ENCODE measurements at regions not wholly inside any gene's neighbourhood (a gene's known extent, or its start where the extent isn't known, plus 50 kb on each side); places are given as distances from the start of the nearest gene placed in this dataset.

DNA sequence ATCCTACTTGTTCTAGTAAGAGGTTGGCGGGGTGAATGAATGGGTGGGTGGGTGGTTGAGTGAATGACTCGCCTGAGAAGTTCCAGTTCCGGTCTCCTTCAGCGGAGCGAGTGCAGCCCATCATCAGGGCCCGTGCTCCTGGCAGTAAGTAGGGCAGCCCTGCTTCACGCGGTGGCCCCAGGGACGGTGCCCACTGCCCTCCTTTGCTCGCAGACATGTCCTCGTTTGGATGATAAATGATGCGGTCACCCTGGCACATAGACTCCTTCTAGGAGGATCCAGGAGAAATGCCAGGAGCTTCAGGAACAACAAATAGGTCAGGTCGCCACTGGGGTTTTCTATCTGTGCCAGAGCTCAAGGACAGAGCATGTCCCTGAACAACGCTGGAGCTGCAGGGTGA lies 370.8 kb downstream of the CTTN start:
- Histone ChIP-seq H3F3A (replicated peaks; ENCODE audit: low read depth) (no peaks in the 10 kb centered on the region), H3K4me3 (no peak overlapping the region), H3K4me1 (ENCODE audit: insufficient read depth) (no peaks in the 10 kb centered on the region), H4K20me1 (replicated peaks; ENCODE audit: insufficient read depth) (no peaks in the 10 kb centered on the region; the same call in 1 of the 2 replicates), H3K36me3 (ENCODE audit: insufficient read depth) (no peaks in the 10 kb centered on the region), H2AFZ (no peak overlapping the region), H3K4me2 (no peak overlapping the region), H3K27ac (ENCODE audit: low read depth) (no peak overlapping the region), H3K27me3 (ENCODE audit: insufficient read depth) (no peaks in the 10 kb centered on the region), H3K9me2 (ENCODE audit: insufficient read depth) (no peaks in the 10 kb centered on the region), H3K79me2 (replicated peaks; ENCODE audit: insufficient read depth) (no peaks in the 10 kb centered on the region)
- peaks cover 9% of the 10 kb centered on the region; the same call in 2 of the 3 replicates for H3K9me3 Mint-ChIP-seq
- no peak overlapping the region for H3K4me3 Mint-ChIP-seq
- peaks cover 32% of the 10 kb centered on the region for H3K36me3 Mint-ChIP-seq (ENCODE audit: low read depth)
- H3K27ac Mint-ChIP-seq, result no peak overlapping the region
- TF ChIP-seq, protein P1, sequence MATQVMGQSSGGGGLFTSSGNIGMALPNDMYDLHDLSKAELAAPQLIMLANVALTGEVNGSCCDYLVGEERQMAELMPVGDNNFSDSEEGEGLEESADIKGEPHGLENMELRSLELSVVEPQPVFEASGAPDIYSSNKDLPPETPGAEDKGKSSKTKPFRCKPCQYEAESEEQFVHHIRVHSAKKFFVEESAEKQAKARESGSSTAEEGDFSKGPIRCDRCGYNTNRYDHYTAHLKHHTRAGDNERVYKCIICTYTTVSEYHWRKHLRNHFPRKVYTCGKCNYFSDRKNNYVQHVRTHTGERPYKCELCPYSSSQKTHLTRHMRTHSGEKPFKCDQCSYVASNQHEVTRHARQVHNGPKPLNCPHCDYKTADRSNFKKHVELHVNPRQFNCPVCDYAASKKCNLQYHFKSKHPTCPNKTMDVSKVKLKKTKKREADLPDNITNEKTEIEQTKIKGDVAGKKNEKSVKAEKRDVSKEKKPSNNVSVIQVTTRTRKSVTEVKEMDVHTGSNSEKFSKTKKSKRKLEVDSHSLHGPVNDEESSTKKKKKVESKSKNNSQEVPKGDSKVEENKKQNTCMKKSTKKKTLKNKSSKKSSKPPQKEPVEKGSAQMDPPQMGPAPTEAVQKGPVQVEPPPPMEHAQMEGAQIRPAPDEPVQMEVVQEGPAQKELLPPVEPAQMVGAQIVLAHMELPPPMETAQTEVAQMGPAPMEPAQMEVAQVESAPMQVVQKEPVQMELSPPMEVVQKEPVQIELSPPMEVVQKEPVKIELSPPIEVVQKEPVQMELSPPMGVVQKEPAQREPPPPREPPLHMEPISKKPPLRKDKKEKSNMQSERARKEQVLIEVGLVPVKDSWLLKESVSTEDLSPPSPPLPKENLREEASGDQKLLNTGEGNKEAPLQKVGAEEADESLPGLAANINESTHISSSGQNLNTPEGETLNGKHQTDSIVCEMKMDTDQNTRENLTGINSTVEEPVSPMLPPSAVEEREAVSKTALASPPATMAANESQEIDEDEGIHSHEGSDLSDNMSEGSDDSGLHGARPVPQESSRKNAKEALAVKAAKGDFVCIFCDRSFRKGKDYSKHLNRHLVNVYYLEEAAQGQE (IDR thresholded peaks at IDR 0.05; ENCODE audit: unreplicated experiment), result no peak
- TF ChIP-seq ZNF462 (CRISPR knock-in tag; IDR thresholded peaks at IDR 0.05), result no peak
- no peak for TF ChIP-seq ZNF331 (CRISPR knock-in tag; IDR thresholded peaks at IDR 0.05; ENCODE audit: low read depth)
- no peak for TF ChIP-seq JUNB (IDR thresholded peaks at IDR 0.05; ENCODE audit: unreplicated experiment)
- no peak for TF ChIP-seq NANOG (IDR thresholded peaks at IDR 0.05; ENCODE audit: borderline replicate concordance)
- TF ChIP-seq ZNF114 (CRISPR knock-in tag; IDR thresholded peaks at IDR 0.05), result no peak
- TF ChIP-seq CTCF (conservative IDR thresholded peaks at IDR 0.05; ENCODE audit: low read depth in 2 of 2), result no peak
- TF ChIP-seq STAT1 (IDR thresholded peaks at IDR 0.05; ENCODE audit: unreplicated experiment), result no peak
- no peak for TF ChIP-seq EZH2phosphoT487 (IDR thresholded peaks at IDR 0.05; ENCODE audit: unreplicated experiment)
- no peak for TF ChIP-seq CREB1 (CRISPR knock-in tag; IDR thresholded peaks at IDR 0.05; ENCODE audit: low read depth)
- no peak for TF ChIP-seq EZH2 (IDR thresholded peaks at IDR 0.05; ENCODE audit: low read depth, unreplicated experiment)
- no peak for TF ChIP-seq POLR2AphosphoS5 (IDR thresholded peaks at IDR 0.05; ENCODE audit: low read depth)
- TF ChIP-seq ETS1 (IDR thresholded peaks at IDR 0.05), result no peak
- ATAC-seq (no peak), DNase-seq (ENCODE audit: low spot score) (no peak)
- peaks cover 14% of the 10 kb centered on the region for H3K27me3 Mint-ChIP-seq (ENCODE audit: insufficient read depth, low read depth, poor library complexity)
- H3K4me1 Mint-ChIP-seq, result peaks cover 10% of the 10 kb centered on the region; the same call in 2 of the 3 replicates

Data from GM23338 (cell line).